Activated gamma-delta T cell treated with Interleukin-2 at 50 U/mL for 16 hours (primary cell): ENCODE measurements at regions not wholly inside any gene's neighbourhood (a gene's known extent, or its start where the extent isn't known, plus 50 kb on each side); places are given as distances from the start of the nearest gene placed in this dataset.
A peak's percentile ranks its signal among the peaks of the same experiment; 100 is the strongest.

Source experiments
- DNase-seq: peaks from one replicate; pipeline ENCODE4 v3.0.0-alpha.2; 2020

DNA sequence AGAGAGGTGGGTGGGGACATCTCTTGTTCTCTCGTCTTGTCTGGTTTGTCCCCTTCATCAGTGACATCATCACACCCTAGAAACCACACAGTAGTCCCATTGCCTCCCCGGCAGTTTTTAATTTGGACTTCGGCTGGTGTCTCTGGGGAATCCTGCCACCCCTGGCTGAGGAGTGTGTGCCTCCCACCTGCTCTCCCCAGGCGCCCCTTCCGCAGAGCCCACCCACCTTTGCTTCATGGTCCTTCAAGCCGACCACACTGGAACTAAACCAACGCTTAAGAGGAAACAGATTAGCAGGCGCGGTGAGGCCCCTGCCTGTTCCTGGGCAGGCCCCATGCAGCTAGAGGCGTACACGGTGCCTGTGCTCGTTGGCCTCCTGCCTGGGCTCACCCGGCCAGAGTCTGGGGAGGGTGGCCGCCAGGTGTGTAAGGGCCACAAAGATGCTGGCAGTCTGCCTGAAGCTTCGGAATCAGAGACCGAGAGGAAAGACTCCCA lies 107.6 kb upstream of the SPRY4 start:
- DNase-seq: peak; percentile 19

DNA sequence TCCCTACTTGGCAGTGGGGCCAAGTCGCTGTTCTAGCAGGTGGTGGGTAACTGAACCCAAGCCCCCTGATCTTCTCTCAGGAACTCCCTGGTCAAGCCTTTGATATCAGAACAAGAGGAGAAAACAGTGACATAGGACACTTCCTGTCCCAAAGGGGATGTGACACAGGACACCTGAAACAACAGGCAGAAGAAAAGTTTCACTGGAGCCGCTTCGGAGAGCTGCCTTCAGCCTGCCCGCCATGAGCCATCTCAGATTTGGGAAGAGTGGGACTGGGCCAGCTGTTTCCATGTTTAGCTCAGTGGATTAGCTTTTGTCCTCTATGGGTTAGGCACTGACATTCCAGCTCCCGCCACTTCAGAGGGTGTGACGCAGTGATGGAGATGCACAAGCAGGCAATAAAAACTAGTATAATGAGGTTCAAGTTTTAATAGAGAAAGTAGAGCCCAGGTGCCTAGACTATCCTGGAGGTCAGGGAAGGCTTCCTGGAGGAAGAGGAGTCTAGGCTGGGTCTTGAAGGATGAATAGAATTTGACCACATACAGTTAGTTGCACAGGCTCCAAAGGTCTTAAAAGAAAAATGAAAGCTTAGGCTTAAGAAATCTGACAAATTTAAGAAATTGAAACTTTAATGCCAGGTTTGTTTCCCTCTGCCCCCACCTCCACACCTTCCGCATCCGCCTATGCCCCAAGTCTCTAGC lies 104.1 kb upstream of the SPRY4 start:
- no peak for DNase-seq

DNA sequence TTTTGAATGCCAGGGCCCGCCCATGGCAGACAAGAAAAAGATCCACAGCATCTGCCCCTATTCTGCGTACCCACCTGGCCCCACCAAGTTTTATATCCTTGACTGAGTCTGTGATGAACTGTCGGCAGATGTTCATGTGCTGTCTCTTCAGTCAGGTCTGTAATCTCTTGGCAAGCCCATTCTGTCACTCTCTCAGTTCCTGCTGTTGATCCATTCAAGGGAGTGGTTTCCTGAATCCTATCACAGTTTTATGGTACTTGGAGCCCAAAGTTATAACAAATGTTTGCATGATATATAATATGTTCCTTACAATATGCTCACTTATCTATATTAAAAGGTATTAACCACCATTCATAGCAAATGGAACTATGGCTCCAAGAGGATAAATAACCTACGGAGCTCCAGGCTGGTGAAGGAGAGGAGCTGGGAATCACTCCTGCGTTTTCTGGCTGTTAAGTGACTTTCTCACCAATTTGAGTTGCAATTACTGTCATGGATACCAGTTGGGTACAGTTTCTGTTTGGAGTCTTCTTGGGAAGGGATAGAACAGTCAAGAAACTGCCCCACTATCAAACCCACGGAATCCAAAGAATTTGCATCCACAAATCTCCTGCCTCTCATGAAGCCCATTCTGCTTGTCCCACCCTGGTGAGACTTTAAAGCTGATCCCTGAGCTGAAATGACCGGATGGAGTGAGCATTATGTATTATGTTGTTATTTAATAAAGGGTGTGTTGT lies 103.4 kb upstream of the SPRY4 start:
- no peak for DNase-seq

DNA sequence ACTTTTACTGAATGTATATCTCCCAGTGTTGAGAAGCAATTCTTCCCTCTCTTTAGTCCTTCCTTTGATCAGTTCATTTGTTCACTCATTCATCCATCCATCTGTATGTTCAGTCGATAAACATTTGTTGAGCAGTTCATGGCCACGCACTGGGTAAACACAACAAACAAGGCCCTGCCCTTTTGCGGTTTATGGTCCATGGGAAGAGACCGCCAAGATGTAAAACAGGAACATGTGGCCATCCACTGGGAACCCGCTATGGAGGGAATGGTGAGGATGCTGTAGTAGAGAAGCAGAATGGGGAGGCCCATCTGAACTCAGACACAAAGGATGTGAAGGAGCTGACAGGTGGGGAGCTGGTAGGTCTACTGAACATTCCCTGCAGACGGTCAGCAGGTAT lies 102.7 kb upstream of the SPRY4 start:
- DNase-seq: no peak

- no peak for DNase-seq
These were observed 102.2 kb upstream of the SPRY4 start for GRCh38 chr5:142427015-142427364.

DNA sequence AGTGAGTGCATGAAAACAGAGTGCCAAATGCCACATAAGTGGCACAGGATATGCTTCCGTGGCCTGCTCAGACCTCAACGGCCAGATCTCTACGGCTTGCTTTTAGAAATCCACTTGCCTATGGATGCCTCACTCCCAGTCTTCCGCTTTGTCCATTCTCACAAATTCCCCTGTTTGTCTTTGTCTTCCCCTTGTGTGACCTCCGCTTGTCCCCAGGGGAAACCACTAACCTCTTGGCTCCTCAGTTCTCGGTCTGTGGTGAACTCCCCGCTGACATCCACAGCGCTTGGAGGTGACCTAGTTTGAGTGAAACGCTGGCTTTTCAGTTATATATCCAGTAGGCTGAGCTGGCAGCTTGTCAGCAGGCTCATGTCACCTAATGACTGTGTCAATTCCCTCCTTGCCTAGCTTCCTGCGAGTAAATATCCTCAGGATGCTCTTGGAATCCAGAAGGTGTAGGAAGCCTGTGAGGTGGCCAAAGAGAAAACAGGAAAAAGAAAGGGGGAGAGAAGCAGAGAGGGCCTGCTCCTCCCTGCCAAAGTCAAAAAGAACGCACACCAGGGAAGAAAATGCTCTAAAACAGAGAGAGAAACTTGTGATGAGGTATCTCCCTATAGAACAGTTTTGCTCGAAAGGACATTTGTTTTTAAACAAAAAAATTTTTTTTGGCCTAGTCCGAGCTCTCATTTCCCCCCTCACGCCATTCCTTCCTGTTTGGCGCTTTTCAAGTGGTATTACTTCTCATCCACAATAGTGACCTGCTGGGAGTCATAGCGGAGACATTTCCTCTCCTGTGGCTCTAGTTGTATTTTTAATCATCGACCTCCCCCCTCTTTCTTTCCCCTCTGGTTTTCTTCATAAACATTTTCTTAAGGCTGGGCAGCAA lies 101.6 kb upstream of the SPRY4 start:
- DNase-seq: peak; percentile 43

GRCh38 chr5:142425286-142426065 lies 100.7 kb upstream of the SPRY4 start:
- no peak for DNase-seq

- no peak for DNase-seq
These were observed 97.6 kb upstream of the SPRY4 start for GRCh38 chr5:142422429-142422828.

GRCh38 chr5:142421621-142422397 lies 97.0 kb upstream of the SPRY4 start:
- DNase-seq: no peak

DNA sequence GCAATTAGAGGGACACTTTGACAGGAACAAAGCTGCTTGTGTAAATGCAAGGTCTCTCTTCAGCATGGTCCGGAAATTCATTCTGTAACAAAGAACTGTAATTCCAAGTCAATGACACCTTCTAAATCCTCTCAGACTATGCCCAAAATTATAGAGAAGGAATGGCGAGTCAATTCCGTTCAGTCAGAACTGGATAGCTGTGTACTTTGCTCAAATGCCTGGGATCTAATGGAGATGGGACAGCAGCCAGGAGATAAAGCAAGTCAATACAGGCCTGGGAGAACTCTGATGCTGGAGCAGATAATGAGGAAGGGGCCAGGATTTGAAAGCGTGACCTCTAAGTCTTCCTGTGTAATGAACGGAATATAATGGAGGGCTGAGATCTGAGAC lies 96.4 kb upstream of the SPRY4 start:
- DNase-seq: no peak

GRCh38 chr5:142420561-142421227 lies 95.9 kb upstream of the SPRY4 start:
- no peak for DNase-seq

DNA sequence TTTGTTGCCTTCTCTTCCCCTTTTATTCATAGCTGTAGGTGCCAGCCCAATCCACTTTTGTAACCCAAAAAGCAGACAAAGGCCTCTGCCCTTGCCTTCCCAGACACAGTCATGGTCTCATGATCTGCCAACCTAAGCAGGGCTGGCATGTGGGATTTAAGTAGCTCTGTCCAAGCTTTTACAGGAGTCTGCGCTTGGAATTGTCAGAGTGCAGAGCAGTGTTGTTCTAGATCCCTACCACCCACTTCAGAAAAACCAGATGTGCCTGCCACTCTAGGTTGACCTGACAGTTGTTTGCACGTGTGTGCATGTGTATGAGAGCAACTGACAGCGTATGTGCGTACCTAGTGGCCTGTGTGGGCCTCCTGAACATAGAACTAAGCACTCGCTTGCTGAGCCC lies 87.8 kb upstream of the SPRY4 start:
- no peak for DNase-seq

DNA sequence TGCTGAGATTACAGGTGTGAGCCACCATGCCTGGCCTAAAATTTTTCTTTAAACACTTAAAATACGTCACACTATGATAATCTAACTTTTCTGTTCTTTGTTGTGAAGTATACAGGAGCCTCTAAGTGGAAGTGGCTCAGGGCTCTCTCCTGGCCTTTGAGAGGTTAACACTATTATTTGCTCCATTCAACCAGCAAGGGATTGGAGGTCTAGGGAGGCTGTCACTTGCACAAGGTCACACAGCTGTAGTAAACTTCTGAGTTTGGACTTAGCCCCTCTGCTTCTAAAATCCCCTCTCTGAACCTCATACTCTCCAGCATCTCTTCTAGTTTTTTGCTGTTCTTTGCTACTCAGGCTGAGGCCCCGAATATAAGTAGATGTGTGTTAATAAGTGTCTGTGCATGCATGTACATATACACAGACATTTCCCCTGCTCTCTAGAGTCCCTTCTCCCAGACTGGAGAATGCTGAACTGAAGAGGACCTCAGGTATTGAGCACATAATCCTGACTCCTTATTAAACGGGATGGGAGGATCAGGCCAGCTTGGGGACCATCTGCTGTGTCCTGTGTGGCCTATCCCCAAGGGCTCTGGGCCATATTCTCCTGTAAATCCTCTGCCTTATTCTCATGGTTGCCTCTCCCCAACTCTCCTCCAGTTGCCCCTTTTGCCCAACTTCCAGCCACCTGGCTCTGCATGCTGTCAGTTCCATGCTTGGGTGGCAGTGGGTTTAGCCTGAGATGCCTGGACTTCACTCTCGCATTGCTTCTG lies 87.0 kb upstream of the SPRY4 start:
- DNase-seq: no peak

- no peak for DNase-seq
These were observed 86.3 kb upstream of the SPRY4 start for GRCh38 chr5:142411103-142411502.

GRCh38 chr5:142408981-142409481 lies 84.2 kb upstream of the SPRY4 start:
- no peak for DNase-seq

- DNase-seq: no peak
These were observed 83.7 kb upstream of the SPRY4 start for GRCh38 chr5:142408536-142408935.

GRCh38 chr5:142405814-142406395 lies 81.1 kb upstream of the SPRY4 start:
- no peak for DNase-seq

DNA sequence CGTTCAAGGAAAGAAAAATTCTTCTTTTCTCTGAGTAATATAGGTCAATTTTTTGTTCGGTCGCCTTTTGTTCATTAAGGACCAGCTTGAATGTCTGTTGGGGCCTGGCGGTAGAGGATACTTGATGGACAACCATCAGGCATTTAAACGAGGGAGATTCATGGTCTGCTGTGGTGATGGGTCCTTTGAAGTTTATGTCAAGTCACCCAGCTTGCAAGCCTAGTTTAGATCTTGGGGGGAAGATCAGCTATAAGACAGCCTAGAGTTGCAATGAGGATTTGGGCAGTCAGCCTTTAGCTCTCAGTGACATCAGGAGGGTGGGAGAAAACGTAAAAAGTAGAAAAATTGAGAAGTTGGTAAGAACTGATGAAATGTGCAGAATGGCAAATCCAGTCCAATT lies 80.2 kb upstream of the SPRY4 start:
- DNase-seq: no peak

- no peak for DNase-seq
These were observed 79.2 kb upstream of the SPRY4 start for GRCh38 chr5:142404046-142404477.

GRCh38 chr5:142403583-142403982 lies 78.8 kb upstream of the SPRY4 start:
- no peak for DNase-seq
